RWPE1 (cell line): ENCODE measurements at regions not wholly inside any gene's neighbourhood (a gene's known extent, or its start where the extent isn't known, plus 50 kb on each side); places are given as distances from the start of the nearest gene placed in this dataset.

ENCODE experiments used
- CTCF ChIA-PET: fragments of 350-600 bp; sonication (Branson Sonifier 250); formaldehyde crosslinking; extraction: SDS; loops from one replicate; lab custom pipeline; 2021; lab: Yijun Ruan, JAX
- POLR2A ChIA-PET: fragments of 400-600 bp; formaldehyde crosslinking; extraction: SDS; loops from one replicate; lab custom pipeline; 2020; ENCODE audit warnings: antibody characterized with exemption; ENCODE audit not compliant: low non-redundant PET; lab: Yijun Ruan, JAX
- DNase-seq: peaks from one replicate; pipeline ENCODE4 v3.0.0; 2012; ENCODE audit warnings: low spot score
- H3K27ac ChIP-seq: fragments of 450-650 bp; 2 replicates; pipeline ENCODE4 v1.5.1; 2017
- CTCF ChIP-seq: fragments of 450-650 bp; conservative IDR thresholded peaks from 2 replicates; pipeline ENCODE4 v1.5.1; 2017; ENCODE audit warnings: low read depth, mild to moderate bottlenecking

GRCh38 chr2:226658555-226658954, 141.1 kb downstream of the IRS1 start:
- no peak overlapping the region for H3K27ac ChIP-seq
- no peak for DNase-seq
- ChIA-PET POLR2A (no interaction called here), CTCF (no interaction called here)
- no peak for TF ChIP-seq CTCF

GRCh38 chr2:226657340-226658053, 142.1 kb downstream of the IRS1 start:
- CTCF ChIA-PET, result interaction anchor here (0.6 kb wide), 1 partner anchor 952 kb away, joined by 6 read pairs; no protein-coding TSS in a partner anchor
- DNase-seq, result no peak
- H3K27ac ChIP-seq, result no peak overlapping the region
- POLR2A ChIA-PET, result no interaction called here
- no peak for TF ChIP-seq CTCF

GRCh38 chr2:226656367-226656766, 143.3 kb downstream of the IRS1 start:
- POLR2A ChIA-PET, result no interaction called here
- CTCF ChIA-PET, result no interaction called here
- TF ChIP-seq CTCF, result no peak
- DNase-seq, result no peak
- H3K27ac ChIP-seq, result no peak overlapping the region

GRCh38 chr2:226655871-226656270, 143.7 kb downstream of the IRS1 start:
- no peak for DNase-seq
- no peak for TF ChIP-seq CTCF
- H3K27ac ChIP-seq, result no peak overlapping the region
- POLR2A ChIA-PET, result no interaction called here
- CTCF ChIA-PET, result no interaction called here

GRCh38 chr2:226652983-226653765, 146.4 kb downstream of the IRS1 start:
- CTCF ChIA-PET, result no interaction called here
- no peak for DNase-seq
- POLR2A ChIA-PET, result no interaction called here
- no peak for TF ChIP-seq CTCF
- H3K27ac ChIP-seq, result no peak overlapping the region

GRCh38 chr2:226652369-226652768, 147.3 kb downstream of the IRS1 start:
- TF ChIP-seq CTCF, result no peak
- peak; percentile 81 for DNase-seq
- POLR2A ChIA-PET, result no interaction called here
- CTCF ChIA-PET, result no interaction called here
- no peak overlapping the region for H3K27ac ChIP-seq
